Prostate gland (tissue), 2 donors: ENCODE measurements at regions not wholly inside any gene's neighbourhood (a gene's known extent, or its start where the extent isn't known, plus 50 kb on each side); places are given as distances from the start of the nearest gene placed in this dataset.

Experiments used
- DNase-seq: peaks from one replicate; pipeline ENCODE4 v3.0.0-alpha.2; 2019; ENCODE audit warnings: low spot score
- H3K27ac ChIP-seq, 2 donors: fragments of 200-600 bp; sonication (generic); 2 replicates each; pipeline ENCODE4 v1.5.1; 2017 to 2019
- H3K27me3 ChIP-seq: fragments of 200-600 bp; sonication (generic); replicated peaks from 2 replicates; pipeline ENCODE4 v1.5.1; 2019; ENCODE audit not compliant: insufficient read depth
- H3K36me3 ChIP-seq, 2 donors: fragments of 200-600 bp; sonication (generic); 1 replicate in 1 of 2; 2 replicates in 1 of 2; pipeline versions ENCODE4 v1.5.1 to v1.8.1; 2017 to 2019
- H3K4me1 ChIP-seq: fragments of 200-600 bp; sonication (generic); replicated peaks from 2 replicates; pipeline ENCODE4 v1.5.1; 2019
- H3K4me3 ChIP-seq, 2 donors: fragments of 200-600 bp; sonication (generic); 2 replicates each; pipeline ENCODE4 v1.5.1; 2017 to 2019
- H3K9me3 ChIP-seq: fragments of 200-600 bp; sonication (generic); 2 replicates; pipeline ENCODE4 v1.5.1; 2017
- CTCF ChIP-seq, 4 experiments: fragments of 200-600 bp in 2 of 4; fragments of 450-650 bp in 2 of 4; sonication (generic) in 2 of 4; IDR thresholded peaks; 1 replicate in 3 of 4; 2 replicates in 1 of 4; pipeline ENCODE4 v1.5.1; 2016 to 2019; ENCODE audit warnings: antibody characterized with exemption in 4 of 4, mild to moderate bottlenecking in 2 of 4, moderate library complexity in 2 of 4
- POLR2A ChIP-seq: fragments of 450-650 bp; IDR thresholded peaks from one replicate; pipeline ENCODE4 v1.6.1; 2016; ENCODE audit warnings: antibody characterized with exemption, mild to moderate bottlenecking
- POLR2AphosphoS5 ChIP-seq: sonication (generic); formaldehyde crosslinking; IDR thresholded peaks from one replicate; pipeline ENCODE4 v1.6.1; 2017; ENCODE audit warnings: antibody characterized with exemption
- WGBS: methylation state at CpG from one replicate; pipeline ENCODE4 v1.1.5; 2018; 5-methylcytosine and 5-hydroxymethylcytosine counted together
- intact Hi-C: fragments of 100-400 bp; cut with DNase I; formaldehyde crosslinking; loops from one replicate; pipeline ENCODE4 v1.14.2; 2022

- Histone ChIP-seq H3K36me3 (no peaks in the 10 kb centered on the region), H3K4me1 (no peaks in the 10 kb centered on the region), H3K4me3 (no peak overlapping the region), H3K9me3 (no peaks in the 10 kb centered on the region), H3K27ac (no peak overlapping the region), H3K27me3 (no peaks in the 10 kb centered on the region)
- DNase-seq = no peak
- WGBS = 46% methylated on average over 3 of the region's 3 CpGs
- intact Hi-C loops = loop anchor here (5.0 kb wide), 1 partner anchor 118 kb away; no protein-coding TSS in a partner anchor
- TF ChIP-seq POLR2AphosphoS5 = no peak
- TF ChIP-seq POLR2A = no peak
- no peak for TF ChIP-seq CTCF (IDR thresholded peaks at IDR 0.05)
Observed at GRCh38 chr6:56904068-56904467, 50.8 kb upstream of the BEND6 start.

- intact Hi-C loops = loop anchor here (5.0 kb wide), 1 partner anchor 119 kb away; no protein-coding TSS in a partner anchor
- no peak overlapping the region for H3K4me3 ChIP-seq
- no peaks in the 10 kb centered on the region for H3K9me3 ChIP-seq
- DNase-seq = no peak
- no peaks in the 10 kb centered on the region for H3K4me1 ChIP-seq
- H3K36me3 ChIP-seq = no peaks in the 10 kb centered on the region
- no peak for TF ChIP-seq POLR2AphosphoS5
- peak; percentile 37 to 60 (median 52) for TF ChIP-seq CTCF (IDR thresholded peaks at IDR 0.05)
- 20% methylated on average over 6 of the region's 6 CpGs for WGBS
- no peak overlapping the region for H3K27ac ChIP-seq
- H3K27me3 ChIP-seq = no peaks in the 10 kb centered on the region
Observed at GRCh38 chr6:56902641-56903464, 52.1 kb upstream of the BEND6 start.

- WGBS = 92% methylated on average over 5 of the region's 5 CpGs
- no peaks in the 10 kb centered on the region for H3K9me3 ChIP-seq
- TF ChIP-seq POLR2AphosphoS5 (no peak), POLR2A (no peak), CTCF (IDR thresholded peaks at IDR 0.05) (no peak)
Observed at GRCh38 chr6:56900784-56901183, 54.1 kb upstream of the BEND6 start.

GRCh38 chr6:56899753-56900152 lies 55.2 kb upstream of the BEND6 start:
- Histone ChIP-seq H3K36me3 (no peaks in the 10 kb centered on the region), H3K27me3 (no peaks in the 10 kb centered on the region), H3K4me3 (no peak overlapping the region), H3K27ac (peak overlapping the region in 1 of 2 donors; percentile 54), H3K4me1 (no peaks in the 10 kb centered on the region), H3K9me3 (no peaks in the 10 kb centered on the region)
- TF ChIP-seq CTCF (IDR thresholded peaks at IDR 0.05) (no peak), POLR2AphosphoS5 (no peak), POLR2A (no peak)
- intact Hi-C loops = loop anchor here (5.0 kb wide), 1 partner anchor 123 kb away; no protein-coding TSS in a partner anchor
- no peak for DNase-seq
- 47% methylated on average over 2 of the region's 2 CpGs for WGBS

More at GRCh38 chr6:56900784-56901183, 54.1 kb upstream of the BEND6 start:
- H3K27ac ChIP-seq = no peak overlapping the region
- H3K4me3 ChIP-seq = no peak overlapping the region
- no peaks in the 10 kb centered on the region for H3K4me1 ChIP-seq
- intact Hi-C loops = loop anchor here (5.0 kb wide), 1 partner anchor 122 kb away; no protein-coding TSS in a partner anchor
- no peak for DNase-seq
- H3K36me3 ChIP-seq = no peaks in the 10 kb centered on the region
- no peaks in the 10 kb centered on the region for H3K27me3 ChIP-seq

- no peak overlapping the region for H3K4me3 ChIP-seq
- no peaks in the 10 kb centered on the region for H3K27me3 ChIP-seq
- H3K4me1 ChIP-seq = no peaks in the 10 kb centered on the region
- DNase-seq = peak; percentile 74
- peak overlapping the region in 1 of 2 donors; percentile 54 for H3K27ac ChIP-seq
- no peaks in the 10 kb centered on the region for H3K9me3 ChIP-seq
- 15% methylated on average over 1 of the region's 1 CpG for WGBS
- no peaks in the 10 kb centered on the region for H3K36me3 ChIP-seq
- intact Hi-C loops = no loop called here
- TF ChIP-seq CTCF (IDR thresholded peaks at IDR 0.05) (no peak), POLR2A (no peak), POLR2AphosphoS5 (peak; percentile 89)
Observed at GRCh38 chr6:56899311-56899710, 55.6 kb upstream of the BEND6 start.
